Breast epithelium (tissue), 3 donors: ENCODE measurements at regions not wholly inside any gene's neighbourhood (a gene's known extent, or its start where the extent isn't known, plus 50 kb on each side); places are given as distances from the start of the nearest gene placed in this dataset.

Experiments
- CTCF ChIP-seq, 3 donors: fragments of 450-650 bp; IDR thresholded peaks; one replicate each; pipeline ENCODE4 v1.5.1; 2016 to 2017; ENCODE audit warnings: antibody characterized with exemption in 3 of 3, mild to moderate bottlenecking in 3 of 3, moderate library complexity in 3 of 3
- POLR2A ChIP-seq: fragments of 450-650 bp; IDR thresholded peaks from one replicate; pipeline ENCODE4 v1.6.1; 2016; ENCODE audit warnings: antibody characterized with exemption, mild to moderate bottlenecking, moderate library complexity
- POLR2AphosphoS5 ChIP-seq, 3 donors: sonication (generic); formaldehyde crosslinking; IDR thresholded peaks; one replicate each; pipeline ENCODE4 v1.6.1; 2017; ENCODE audit warnings: antibody characterized with exemption in 3 of 3

GRCh38 chr10:56269181-56269580 lies 91.9 kb downstream of the ZWINT start:
- TF ChIP-seq POLR2A (no peak), CTCF (IDR thresholded peaks at IDR 0.05) (no peak), POLR2AphosphoS5 (IDR thresholded peaks at IDR 0.05) (no peak)
